ENCODE measurements at regions not wholly inside any gene's neighbourhood (a gene's known extent, or its start where the extent isn't known, plus 50 kb on each side); places are given as distances from the start of the nearest gene placed in this dataset.

DNA sequence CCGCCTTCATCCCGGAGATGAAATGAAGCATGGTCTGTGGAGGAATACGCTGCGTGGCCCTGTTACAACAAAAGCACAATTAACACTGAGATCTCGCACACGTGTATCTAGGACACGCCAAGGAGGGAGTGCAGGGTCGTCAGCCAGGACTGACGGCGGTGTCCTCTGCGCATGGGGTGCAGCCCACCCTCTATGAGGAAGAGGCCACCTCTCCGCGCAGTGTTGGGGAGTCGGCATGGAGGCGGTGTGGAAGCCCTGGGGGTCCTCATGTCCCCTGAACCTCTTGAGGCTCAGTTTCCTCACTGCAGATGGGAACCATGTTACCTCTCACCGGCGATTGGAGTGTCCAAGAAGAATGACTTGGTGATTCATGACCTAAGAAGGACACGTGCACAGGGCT is 86.0 kb upstream of the ZNF236 start:
- TF ChIP-seq POLR2A (IDR thresholded peaks at IDR 0.05; ENCODE audit: low read depth, low read length) = no peak
- TF ChIP-seq, protein P1, sequence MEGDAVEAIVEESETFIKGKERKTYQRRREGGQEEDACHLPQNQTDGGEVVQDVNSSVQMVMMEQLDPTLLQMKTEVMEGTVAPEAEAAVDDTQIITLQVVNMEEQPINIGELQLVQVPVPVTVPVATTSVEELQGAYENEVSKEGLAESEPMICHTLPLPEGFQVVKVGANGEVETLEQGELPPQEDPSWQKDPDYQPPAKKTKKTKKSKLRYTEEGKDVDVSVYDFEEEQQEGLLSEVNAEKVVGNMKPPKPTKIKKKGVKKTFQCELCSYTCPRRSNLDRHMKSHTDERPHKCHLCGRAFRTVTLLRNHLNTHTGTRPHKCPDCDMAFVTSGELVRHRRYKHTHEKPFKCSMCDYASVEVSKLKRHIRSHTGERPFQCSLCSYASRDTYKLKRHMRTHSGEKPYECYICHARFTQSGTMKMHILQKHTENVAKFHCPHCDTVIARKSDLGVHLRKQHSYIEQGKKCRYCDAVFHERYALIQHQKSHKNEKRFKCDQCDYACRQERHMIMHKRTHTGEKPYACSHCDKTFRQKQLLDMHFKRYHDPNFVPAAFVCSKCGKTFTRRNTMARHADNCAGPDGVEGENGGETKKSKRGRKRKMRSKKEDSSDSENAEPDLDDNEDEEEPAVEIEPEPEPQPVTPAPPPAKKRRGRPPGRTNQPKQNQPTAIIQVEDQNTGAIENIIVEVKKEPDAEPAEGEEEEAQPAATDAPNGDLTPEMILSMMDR (IDR thresholded peaks at IDR 0.05; ENCODE audit: extremely low read depth in 1 of 2, insufficient read depth in 1 of 2, low read depth in 1 of 2, low read length in 2 of 2) = no peak
